ENCODE measurements at regions not wholly inside any gene's neighbourhood (a gene's known extent, or its start where the extent isn't known, plus 50 kb on each side); places are given as distances from the start of the nearest gene placed in this dataset.

DNA sequence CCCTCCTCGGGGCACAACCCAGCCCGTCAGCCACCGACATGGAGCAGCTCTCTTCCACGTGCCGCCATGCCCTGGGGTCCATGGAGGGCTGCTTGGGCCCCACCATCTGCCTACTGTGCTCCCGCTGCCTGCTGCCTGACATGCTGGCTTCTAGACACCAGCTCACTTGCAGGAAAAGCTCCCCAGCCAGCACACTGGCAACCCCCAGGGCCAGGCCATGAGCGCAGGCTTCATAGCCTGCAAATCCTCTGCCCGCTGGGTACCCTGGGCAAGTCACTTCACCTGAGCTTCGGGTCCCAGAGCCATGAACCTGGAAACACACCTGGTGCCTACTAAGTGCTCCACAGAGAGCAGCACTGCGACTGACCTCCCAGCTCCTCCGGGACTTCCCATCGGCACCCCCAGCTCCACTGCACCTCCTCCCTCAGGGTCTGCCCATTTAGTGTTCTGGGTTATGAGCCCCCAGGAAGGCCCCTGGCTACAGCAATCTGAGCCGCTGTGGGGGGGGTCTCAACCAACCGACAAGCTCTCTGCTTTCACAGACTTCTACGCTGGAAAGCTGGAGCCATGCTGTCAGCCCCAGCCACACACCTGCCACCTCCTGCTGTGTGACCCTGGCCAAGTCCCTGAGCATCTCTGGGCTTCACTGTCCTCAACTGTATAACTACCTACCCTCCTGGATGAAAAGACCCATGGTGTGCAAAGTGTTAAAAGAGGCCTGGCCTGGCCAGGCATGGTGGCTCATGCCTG is 139.2 kb downstream of the CRYBB2 start:
- TF ChIP-seq EZH2 (IDR thresholded peaks at IDR 0.05) (no peak), POLR2AphosphoS5 (IDR thresholded peaks at IDR 0.05; ENCODE audit: borderline replicate concordance, low read depth, low read length) (no peak), FOXP2 (optimal IDR thresholded peaks at IDR 0.05; ENCODE audit: control extremely low read depth, extremely low read length, insufficient read depth) (no peak)
